Body of pancreas (tissue), 4 donors: ENCODE measurements at regions not wholly inside any gene's neighbourhood (a gene's known extent, or its start where the extent isn't known, plus 50 kb on each side); places are given as distances from the start of the nearest gene placed in this dataset.

Source experiments
- ATAC-seq: fragments of 150-250 bp; one replicate; pipeline ENCODE4 v1.9.1; 2016
- DNase-seq, 4 donors: peaks; one replicate each; pipeline ENCODE4 v3.0.0-alpha.2; 2019
- H3K27ac ChIP-seq, 4 donors: fragments of 200-600 bp; sonication (generic); 1 replicate in 3 of 4; 2 replicates in 1 of 4; pipeline versions ENCODE4 v1.5.1 to v1.6.1; 2016 to 2019; ENCODE audit warnings: mild to moderate bottlenecking in 1 of 4, mixed read lengths in 1 of 4, moderate library complexity in 1 of 4
- H3K27me3 ChIP-seq, 2 donors: fragments of 200-600 bp; sonication (generic); one replicate each; pipeline ENCODE4 v1.6.0; 2016; ENCODE audit warnings: mild to moderate bottlenecking in 1 of 2
- H3K36me3 ChIP-seq, 2 donors: fragments of 200-600 bp; sonication (generic); replicated peaks in 1 of 2; 2 replicates each; pipeline ENCODE4 v1.5.1; 2016; ENCODE audit warnings: low read depth in 2 of 2; ENCODE audit not compliant: insufficient read depth in 1 of 2
- H3K4me1 ChIP-seq: fragments of 200-600 bp; sonication (generic); one replicate; pipeline ENCODE4 v1.6.0; 2016
- H3K4me3 ChIP-seq, 2 donors: fragments of 200-600 bp; sonication (generic); 1 replicate in 1 of 2; 2 replicates in 1 of 2; pipeline ENCODE4 v1.5.1; 2016 to 2019
- H3K9me3 ChIP-seq, 3 donors: fragments of 200-600 bp; sonication (generic); 1 replicate in 2 of 3; 2 replicates in 1 of 3; pipeline ENCODE4 v1.5.1; 2016
- POLR2A ChIP-seq, 3 donors: fragments of 450-650 bp; IDR thresholded peaks; one replicate each; pipeline ENCODE4 v1.6.1; 2016; ENCODE audit warnings: antibody characterized with exemption in 3 of 3, mild to moderate bottlenecking in 2 of 3
- WGBS, 2 donors: methylation state at CpG; one replicate each; pipeline ENCODE4 v1.1.5; 2017; 5-methylcytosine and 5-hydroxymethylcytosine counted together
- intact Hi-C: fragments of 100-400 bp; cut with DNase I; formaldehyde crosslinking; loops from one replicate; pipeline ENCODE4 v1.15.1; 2023
- TF ChIP-seq, protein P1 (sequence below), 7 experiments: fragments of 450-650 bp in 4 of 7; fragments of 200-600 bp in 3 of 7; sonication (generic) in 3 of 7; IDR thresholded peaks; one replicate each; pipeline ENCODE4 v1.5.1; 2016 to 2019; ENCODE audit warnings: antibody characterized with exemption in 7 of 7

DNA sequence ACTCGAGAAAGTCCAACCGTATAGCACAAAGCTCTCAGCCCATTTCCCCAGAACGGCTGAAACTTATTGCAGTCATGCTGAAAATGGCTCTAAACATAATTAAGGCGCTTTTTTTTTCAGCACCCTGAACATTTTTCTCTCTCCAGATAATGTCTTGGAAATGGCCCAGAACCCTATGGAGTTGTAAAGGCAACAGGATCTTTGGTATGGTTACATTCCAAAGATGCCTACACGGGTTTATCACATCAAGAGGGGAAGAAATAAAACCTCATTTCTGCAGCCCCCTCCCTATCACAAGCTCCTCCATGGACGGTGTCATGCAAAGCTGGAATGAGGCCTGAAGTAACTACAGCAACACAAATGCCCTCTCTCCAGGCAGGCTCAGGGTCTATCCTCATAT, 126.4 kb upstream of the GALNT2 start:
- no peak overlapping the region for H3K4me3 ChIP-seq
- H3K36me3 ChIP-seq, result no peaks in the 10 kb centered on the region
- peaks cover 53% of the 10 kb centered on the region for H3K4me1 ChIP-seq
- H3K9me3 ChIP-seq, result no peaks in the 10 kb centered on the region
- ATAC-seq (no peak), DNase-seq (no peak)
- H3K27ac ChIP-seq, result peak overlapping the region; percentile 71 to 89 (median 85)
- 20 to 31% methylated on average over 6 of the region's 6 CpGs for WGBS, 2 donors
- H3K27me3 ChIP-seq, result no peaks in the 10 kb centered on the region
- TF ChIP-seq, protein P1, sequence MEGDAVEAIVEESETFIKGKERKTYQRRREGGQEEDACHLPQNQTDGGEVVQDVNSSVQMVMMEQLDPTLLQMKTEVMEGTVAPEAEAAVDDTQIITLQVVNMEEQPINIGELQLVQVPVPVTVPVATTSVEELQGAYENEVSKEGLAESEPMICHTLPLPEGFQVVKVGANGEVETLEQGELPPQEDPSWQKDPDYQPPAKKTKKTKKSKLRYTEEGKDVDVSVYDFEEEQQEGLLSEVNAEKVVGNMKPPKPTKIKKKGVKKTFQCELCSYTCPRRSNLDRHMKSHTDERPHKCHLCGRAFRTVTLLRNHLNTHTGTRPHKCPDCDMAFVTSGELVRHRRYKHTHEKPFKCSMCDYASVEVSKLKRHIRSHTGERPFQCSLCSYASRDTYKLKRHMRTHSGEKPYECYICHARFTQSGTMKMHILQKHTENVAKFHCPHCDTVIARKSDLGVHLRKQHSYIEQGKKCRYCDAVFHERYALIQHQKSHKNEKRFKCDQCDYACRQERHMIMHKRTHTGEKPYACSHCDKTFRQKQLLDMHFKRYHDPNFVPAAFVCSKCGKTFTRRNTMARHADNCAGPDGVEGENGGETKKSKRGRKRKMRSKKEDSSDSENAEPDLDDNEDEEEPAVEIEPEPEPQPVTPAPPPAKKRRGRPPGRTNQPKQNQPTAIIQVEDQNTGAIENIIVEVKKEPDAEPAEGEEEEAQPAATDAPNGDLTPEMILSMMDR (IDR thresholded peaks at IDR 0.05), result no peak
- no peak for TF ChIP-seq POLR2A (IDR thresholded peaks at IDR 0.05)
- intact Hi-C loops, result no loop called here

GRCh38 chr1:229941160-229941559, 125.9 kb upstream of the GALNT2 start:
- peak; percentile 48 for ATAC-seq
- Histone ChIP-seq H3K9me3 (no peaks in the 10 kb centered on the region), H3K4me3 (no peak overlapping the region), H3K27ac (peak overlapping the region; percentile 71 to 89 (median 85)), H3K36me3 (no peaks in the 10 kb centered on the region), H3K4me1 (peaks cover 53% of the 10 kb centered on the region), H3K27me3 (no peaks in the 10 kb centered on the region)
- TF ChIP-seq POLR2A (IDR thresholded peaks at IDR 0.05), result peak in 2 of 3 donors; percentile 35 to 69
- TF ChIP-seq, protein P1 (IDR thresholded peaks at IDR 0.05), result no peak
- intact Hi-C loops, result no loop called here
- DNase-seq, result peak; percentile 20 to 71 (median 40)
- WGBS, 2 donors, result 33 to 37% methylated on average over 8 of the region's 8 CpGs

DNA sequence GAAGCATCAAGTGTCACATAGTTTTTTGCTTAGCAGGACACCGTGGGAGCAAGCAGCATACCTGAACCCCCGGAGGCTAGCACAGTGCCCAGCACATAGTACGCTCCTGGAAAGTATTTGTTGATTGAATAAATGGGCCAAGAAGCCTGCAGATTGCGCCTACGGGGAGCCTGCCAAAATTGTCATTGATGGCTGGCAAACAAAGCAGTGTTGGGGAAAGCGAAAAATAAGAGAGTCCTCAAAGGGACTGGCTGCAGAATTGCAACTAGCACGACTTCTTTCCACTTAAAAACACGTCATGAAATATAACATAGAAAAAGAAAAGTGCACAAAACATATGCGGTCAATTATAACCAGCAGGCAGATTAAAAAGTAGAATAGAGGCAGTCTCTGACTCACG, 125.2 kb upstream of the GALNT2 start:
- Histone ChIP-seq H3K4me3 (no peak overlapping the region), H3K27ac (peak overlapping the region; percentile 71 to 89 (median 85)), H3K9me3 (no peaks in the 10 kb centered on the region), H3K4me1 (peaks cover 53% of the 10 kb centered on the region), H3K27me3 (no peaks in the 10 kb centered on the region), H3K36me3 (no peaks in the 10 kb centered on the region)
- intact Hi-C loops, result no loop called here
- TF ChIP-seq POLR2A (IDR thresholded peaks at IDR 0.05), result no peak
- TF ChIP-seq, protein P1 (IDR thresholded peaks at IDR 0.05), result no peak
- WGBS, 2 donors, result 31 to 35% methylated on average over 10 of the region's 10 CpGs
- peak; percentile 37 for ATAC-seq
- peak; percentile 40 to 58 (median 54) for DNase-seq

GRCh38 chr1:229942501-229942900, 124.5 kb upstream of the GALNT2 start:
- no peak overlapping the region for H3K4me3 ChIP-seq
- no peaks in the 10 kb centered on the region for H3K27me3 ChIP-seq
- DNase-seq, result peak; percentile 85 to 95 (median 92)
- no peaks in the 10 kb centered on the region for H3K36me3 ChIP-seq
- peak in 1 of 3 donors; percentile 15 for TF ChIP-seq POLR2A (IDR thresholded peaks at IDR 0.05)
- TF ChIP-seq, protein P1 (IDR thresholded peaks at IDR 0.05), result peak in 1 of 7 experiments; percentile 17
- intact Hi-C loops, result no loop called here
- WGBS, 2 donors, result 36 to 43% methylated on average over 1 of the region's 1 CpG
- H3K27ac ChIP-seq, result peak overlapping the region; percentile 27 to 89 (median 85)
- H3K9me3 ChIP-seq, result no peaks in the 10 kb centered on the region
- H3K4me1 ChIP-seq, result peaks cover 53% of the 10 kb centered on the region
- peak; percentile 91 for ATAC-seq

- no peaks in the 10 kb centered on the region for H3K36me3 ChIP-seq
- no peaks in the 10 kb centered on the region for H3K9me3 ChIP-seq
- 89 to 91% methylated on average over 7 of the region's 7 CpGs for WGBS, 2 donors
- intact Hi-C loops, result no loop called here
- TF ChIP-seq POLR2A (IDR thresholded peaks at IDR 0.05), result no peak
- TF ChIP-seq, protein P1 (IDR thresholded peaks at IDR 0.05), result no peak
- H3K27me3 ChIP-seq, result no peaks in the 10 kb centered on the region
- ATAC-seq (no peak), DNase-seq (no peak)
- H3K4me3 ChIP-seq, result no peak overlapping the region
- peak overlapping the region; percentile 42 to 86 (median 77) for H3K27ac ChIP-seq
- H3K4me1 ChIP-seq, result peaks cover 53% of the 10 kb centered on the region
Observed at GRCh38 chr1:229943148-229943714, 123.8 kb upstream of the GALNT2 start.
